ENCODE measurements at regions not wholly inside any gene's neighbourhood (a gene's known extent, or its start where the extent isn't known, plus 50 kb on each side); places are given as distances from the start of the nearest gene placed in this dataset.

DNA sequence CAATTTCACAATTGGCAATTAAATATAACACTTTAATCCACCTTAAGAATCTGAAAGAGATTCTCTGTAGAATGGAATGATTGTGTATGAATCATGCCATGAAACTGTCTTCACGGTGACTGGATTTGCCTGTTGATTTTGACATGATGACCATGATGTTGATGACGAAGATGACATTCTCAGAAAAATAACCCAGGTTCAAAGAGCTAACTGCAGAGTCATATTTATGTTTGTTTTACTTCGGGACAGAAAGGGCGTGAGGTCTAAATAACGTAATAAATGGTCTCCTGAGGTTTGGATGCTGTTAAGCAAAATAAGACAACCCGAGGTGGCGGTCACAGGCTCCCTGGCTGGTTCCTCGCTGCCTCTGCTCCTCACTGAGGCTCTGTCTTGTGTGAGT lies 532.0 kb downstream of the TMEM121 start:
- TF ChIP-seq CTCF (IDR thresholded peaks at IDR 0.05; ENCODE audit: extremely low read depth, missing control alignments): no peak
- no peak for DNase-seq (ENCODE audit: low spot score)

GRCh38 chr14:106060276-106060975 lies 534.0 kb downstream of the TMEM121 start:
- no peak for DNase-seq (ENCODE audit: low spot score)
- TF ChIP-seq CTCF (IDR thresholded peaks at IDR 0.05; ENCODE audit: extremely low read depth, missing control alignments): no peak

DNA sequence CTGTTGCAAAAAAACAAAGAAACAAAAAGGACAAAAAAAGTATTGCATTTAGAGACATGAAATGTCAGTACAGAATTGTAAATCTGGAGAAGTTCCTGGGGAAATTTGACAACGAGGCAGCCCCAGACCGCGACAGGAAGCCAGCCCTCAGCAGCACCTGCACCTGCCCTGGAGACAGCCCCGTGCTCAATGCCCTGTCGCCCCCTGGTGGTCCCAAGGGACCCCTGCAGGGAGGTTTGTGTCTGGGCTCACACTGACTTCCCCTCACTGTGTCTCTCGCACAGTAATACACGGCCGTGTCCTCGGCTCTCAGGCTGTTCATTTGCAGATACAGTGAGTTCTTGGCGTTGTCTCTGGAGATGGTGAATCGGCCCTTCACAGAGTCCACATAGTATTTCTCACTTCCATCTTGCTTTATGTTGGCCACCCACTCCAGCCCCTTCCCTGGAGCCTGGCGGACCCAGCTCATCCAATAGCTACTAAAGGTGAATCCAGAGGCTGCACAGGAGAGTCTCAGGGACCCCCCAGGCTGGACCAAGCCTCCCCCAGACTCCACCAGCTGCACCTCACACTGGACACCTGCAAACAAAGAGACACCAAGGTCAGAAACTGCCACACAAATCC lies 535.6 kb downstream of the TMEM121 start:
- TF ChIP-seq CTCF (IDR thresholded peaks at IDR 0.05; ENCODE audit: extremely low read depth, missing control alignments): peak; percentile 41
- DNase-seq (ENCODE audit: low spot score): peak; percentile 21

- no peak for DNase-seq (ENCODE audit: low spot score)
- TF ChIP-seq CTCF (IDR thresholded peaks at IDR 0.05; ENCODE audit: extremely low read depth, missing control alignments): no peak
Measured at GRCh38 chr14:106062502-106063272, 536.3 kb downstream of the TMEM121 start.

DNA sequence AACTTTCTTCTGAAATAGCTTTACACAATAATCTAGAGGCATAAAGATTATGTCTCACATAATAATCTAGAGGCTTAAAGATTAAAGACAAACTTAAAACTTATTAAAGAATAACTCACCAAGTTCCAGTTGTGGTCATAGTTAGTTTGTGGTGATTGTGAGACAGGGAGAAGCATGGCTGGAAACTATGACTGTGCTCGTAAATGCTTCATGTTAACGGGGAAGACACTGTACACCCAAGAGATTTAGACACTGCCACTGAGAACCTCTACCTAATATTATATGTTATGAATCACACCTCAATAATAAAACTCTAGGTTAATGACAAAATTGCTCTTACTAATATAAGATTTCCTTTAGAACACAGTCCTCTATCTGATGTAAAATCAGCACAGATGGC lies 541.6 kb downstream of the TMEM121 start:
- no peak for DNase-seq (ENCODE audit: low spot score)
- no peak for TF ChIP-seq CTCF (IDR thresholded peaks at IDR 0.05; ENCODE audit: extremely low read depth, missing control alignments)

- DNase-seq (ENCODE audit: low spot score): no peak
- no peak for TF ChIP-seq CTCF (IDR thresholded peaks at IDR 0.05; ENCODE audit: extremely low read depth, missing control alignments)
Measured at GRCh38 chr14:106069804-106070625, 543.6 kb downstream of the TMEM121 start.

Data from GM20000 (cell line).